LNCAP (cell line): ENCODE measurements at regions not wholly inside any gene's neighbourhood (a gene's known extent, or its start where the extent isn't known, plus 50 kb on each side); places are given as distances from the start of the nearest gene placed in this dataset.

Source experiments
- CTCF ChIP-seq: fragments of 450-650 bp; IDR thresholded peaks from 2 replicates; pipeline ENCODE4 v1.5.1; 2017; ENCODE audit warnings: mild to moderate bottlenecking

GRCh38 chr17:54452666-54453348 lies 447.8 kb upstream of the TOM1L1 start:
- TF ChIP-seq CTCF: no peak

GRCh38 chr17:54455251-54455868 lies 445.3 kb upstream of the TOM1L1 start:
- no peak for TF ChIP-seq CTCF

- no peak for TF ChIP-seq CTCF
Observed at GRCh38 chr17:54466875-54467274, 433.8 kb upstream of the TOM1L1 start.

GRCh38 chr17:54482843-54483242 lies 417.8 kb upstream of the TOM1L1 start:
- TF ChIP-seq CTCF: no peak

- TF ChIP-seq CTCF: no peak
Observed at GRCh38 chr17:54493691-54494090, 407.0 kb upstream of the TOM1L1 start.

GRCh38 chr17:54494721-54495715 lies 405.6 kb upstream of the TOM1L1 start:
- TF ChIP-seq CTCF: no peak

GRCh38 chr17:54505404-54505803 lies 395.2 kb upstream of the TOM1L1 start:
- no peak for TF ChIP-seq CTCF
